AG09309 (cell line): ENCODE measurements at regions not wholly inside any gene's neighbourhood (a gene's known extent, or its start where the extent isn't known, plus 50 kb on each side); places are given as distances from the start of the nearest gene placed in this dataset.
"Not testable (repeated sequence)": the region's sequence is repeated elsewhere in the genome, so short reads cannot be mapped to it uniquely, and the experiment has no call there.

Experiments
- DNase-seq: peaks from one replicate; pipeline ENCODE4 v3.0.0-alpha.2; 2010; ENCODE audit warnings: low read depth
- H3K4me3 ChIP-seq: 2 replicates; pipeline ENCODE4 v1.5.1; 2011; ENCODE audit warnings: mild to moderate bottlenecking, low read depth, low read length, moderate library complexity; ENCODE audit not compliant: control insufficient read depth
- TF ChIP-seq, protein P1 (sequence below): IDR thresholded peaks from 2 replicates; pipeline ENCODE4 v1.5.1; 2011; ENCODE audit warnings: mild to moderate bottlenecking, low read depth, low read length, inconsistent platforms; ENCODE audit not compliant: insufficient read depth, control insufficient read depth; ENCODE audit errors: missing control alignments

DNA sequence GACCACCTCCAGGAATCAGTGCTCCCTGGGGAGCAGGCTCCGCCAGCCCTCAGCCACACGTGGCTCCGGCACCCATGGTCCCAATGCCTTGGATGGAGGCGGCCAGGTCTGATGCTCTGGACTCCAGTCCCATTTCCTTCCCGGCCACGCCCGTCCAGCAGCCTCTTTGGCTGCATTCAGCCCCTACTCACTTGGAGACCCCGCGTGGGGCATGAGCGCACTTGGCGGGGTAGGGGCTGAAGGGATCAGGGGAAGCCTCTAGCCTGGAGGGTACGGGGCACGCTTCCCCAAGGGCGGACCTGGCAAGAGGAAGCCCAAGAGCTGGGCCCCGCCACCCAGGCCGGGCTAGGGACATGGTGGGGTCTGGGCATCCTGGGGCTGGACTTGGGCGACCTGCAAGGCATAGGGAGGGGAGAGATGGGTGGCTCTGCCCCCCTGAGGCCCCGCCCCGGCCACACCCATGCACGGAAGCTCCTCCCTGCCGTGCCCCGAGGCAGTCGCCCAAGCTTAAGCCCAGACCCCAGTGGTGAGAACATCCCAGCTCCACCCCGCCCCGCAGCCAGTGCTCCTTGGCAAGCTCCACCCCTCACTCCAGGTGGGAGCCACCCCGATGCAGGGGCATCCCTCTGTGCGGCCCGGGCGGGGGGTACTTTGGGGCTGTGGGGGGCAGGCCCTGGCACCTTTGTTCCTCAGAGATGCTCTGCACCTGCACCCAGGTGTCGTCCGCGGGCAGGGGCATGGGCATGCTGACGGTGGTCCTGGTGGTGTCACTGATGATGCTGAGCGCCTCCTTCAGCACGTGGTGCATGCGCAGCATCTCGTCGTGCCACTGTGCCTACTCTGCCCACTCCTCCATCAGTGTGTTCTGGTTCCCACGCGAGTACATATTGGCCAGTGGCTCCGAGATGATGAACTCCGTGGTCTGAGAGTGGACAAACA, 163.5 kb downstream of the GOLGA6L4 start:
- no peak for DNase-seq
- TF ChIP-seq, protein P1, sequence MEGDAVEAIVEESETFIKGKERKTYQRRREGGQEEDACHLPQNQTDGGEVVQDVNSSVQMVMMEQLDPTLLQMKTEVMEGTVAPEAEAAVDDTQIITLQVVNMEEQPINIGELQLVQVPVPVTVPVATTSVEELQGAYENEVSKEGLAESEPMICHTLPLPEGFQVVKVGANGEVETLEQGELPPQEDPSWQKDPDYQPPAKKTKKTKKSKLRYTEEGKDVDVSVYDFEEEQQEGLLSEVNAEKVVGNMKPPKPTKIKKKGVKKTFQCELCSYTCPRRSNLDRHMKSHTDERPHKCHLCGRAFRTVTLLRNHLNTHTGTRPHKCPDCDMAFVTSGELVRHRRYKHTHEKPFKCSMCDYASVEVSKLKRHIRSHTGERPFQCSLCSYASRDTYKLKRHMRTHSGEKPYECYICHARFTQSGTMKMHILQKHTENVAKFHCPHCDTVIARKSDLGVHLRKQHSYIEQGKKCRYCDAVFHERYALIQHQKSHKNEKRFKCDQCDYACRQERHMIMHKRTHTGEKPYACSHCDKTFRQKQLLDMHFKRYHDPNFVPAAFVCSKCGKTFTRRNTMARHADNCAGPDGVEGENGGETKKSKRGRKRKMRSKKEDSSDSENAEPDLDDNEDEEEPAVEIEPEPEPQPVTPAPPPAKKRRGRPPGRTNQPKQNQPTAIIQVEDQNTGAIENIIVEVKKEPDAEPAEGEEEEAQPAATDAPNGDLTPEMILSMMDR = no peak
- no peak overlapping the region for H3K4me3 ChIP-seq

DNA sequence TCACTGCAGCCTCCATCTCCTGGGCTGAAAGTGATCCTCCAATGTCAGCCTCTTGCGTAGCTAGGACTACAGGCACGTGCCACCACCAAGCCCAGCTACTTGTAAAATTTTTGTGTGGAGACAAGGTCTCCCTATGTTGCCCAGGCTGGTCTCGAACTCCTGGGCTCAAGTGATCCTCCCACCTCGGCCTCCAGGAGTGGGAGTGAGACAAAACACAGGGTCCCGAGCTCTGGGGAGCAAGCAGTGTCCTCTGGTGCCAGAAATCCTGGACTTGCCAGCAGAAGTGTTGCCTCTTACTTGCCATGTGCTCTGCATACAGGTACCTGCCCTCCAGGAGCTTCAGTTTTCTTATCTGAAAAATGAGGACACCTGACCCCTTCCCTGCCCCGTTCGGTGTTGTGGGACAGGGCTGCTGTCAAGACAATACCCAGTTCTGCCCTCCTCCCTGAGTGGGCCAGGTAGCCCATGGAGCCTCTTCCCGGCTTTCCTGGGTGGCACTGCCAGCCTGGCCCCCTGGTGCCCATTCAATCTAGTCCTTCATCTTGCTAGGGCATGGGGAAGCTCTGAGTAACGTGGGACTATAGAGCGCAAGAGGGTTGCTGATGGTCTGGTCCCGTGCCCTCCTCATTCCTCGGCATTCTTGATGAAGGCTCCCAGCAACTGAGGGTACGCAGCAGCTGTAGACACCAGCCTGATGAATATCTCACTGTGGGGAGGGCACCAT, 164.6 kb downstream of the GOLGA6L4 start:
- no peak for DNase-seq
- TF ChIP-seq, protein P1 = no peak
- no peak overlapping the region for H3K4me3 ChIP-seq

DNA sequence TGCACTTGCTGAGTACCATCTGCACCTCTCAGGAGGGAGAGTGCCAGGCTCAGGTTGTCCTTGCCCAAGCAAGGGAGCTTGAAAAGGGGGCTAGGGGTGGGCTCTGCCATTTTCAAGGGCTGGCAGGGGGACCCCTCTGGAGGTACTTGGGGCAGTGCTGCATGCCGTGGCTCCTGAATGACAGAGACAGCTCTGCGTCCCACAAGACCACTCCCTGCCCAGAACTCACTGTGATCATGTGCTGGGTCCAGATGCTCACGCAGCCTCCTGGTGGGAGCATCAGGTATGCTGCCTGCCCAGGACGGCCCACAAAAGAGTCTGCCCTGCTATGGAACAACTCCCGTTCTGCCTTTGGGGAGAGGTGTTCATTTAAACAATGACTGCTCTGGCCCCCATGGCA, 165.2 kb downstream of the GOLGA6L4 start:
- TF ChIP-seq, protein P1 = no peak
- no peak overlapping the region for H3K4me3 ChIP-seq
- DNase-seq = no peak

DNA sequence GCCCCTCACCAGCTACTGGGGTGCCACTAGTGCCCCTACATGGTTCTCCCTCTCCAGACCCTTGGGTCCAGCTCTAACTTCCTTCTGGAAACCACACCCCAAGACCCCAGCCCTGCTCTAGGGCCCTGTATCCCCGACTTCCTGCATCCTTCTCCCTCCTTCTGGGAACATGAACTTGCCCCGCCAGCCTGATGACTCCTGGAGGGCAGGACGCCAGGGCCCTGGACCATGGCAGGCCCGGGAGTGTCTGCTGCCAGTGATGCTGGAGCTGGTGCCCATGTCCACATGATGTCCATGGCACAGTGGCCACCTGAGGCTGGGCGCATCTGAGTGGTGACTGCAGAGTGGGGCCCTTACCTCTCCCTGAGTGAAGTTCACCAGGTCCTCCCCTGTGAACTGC, 165.9 kb downstream of the GOLGA6L4 start:
- not testable (repeated sequence) for DNase-seq

DNA sequence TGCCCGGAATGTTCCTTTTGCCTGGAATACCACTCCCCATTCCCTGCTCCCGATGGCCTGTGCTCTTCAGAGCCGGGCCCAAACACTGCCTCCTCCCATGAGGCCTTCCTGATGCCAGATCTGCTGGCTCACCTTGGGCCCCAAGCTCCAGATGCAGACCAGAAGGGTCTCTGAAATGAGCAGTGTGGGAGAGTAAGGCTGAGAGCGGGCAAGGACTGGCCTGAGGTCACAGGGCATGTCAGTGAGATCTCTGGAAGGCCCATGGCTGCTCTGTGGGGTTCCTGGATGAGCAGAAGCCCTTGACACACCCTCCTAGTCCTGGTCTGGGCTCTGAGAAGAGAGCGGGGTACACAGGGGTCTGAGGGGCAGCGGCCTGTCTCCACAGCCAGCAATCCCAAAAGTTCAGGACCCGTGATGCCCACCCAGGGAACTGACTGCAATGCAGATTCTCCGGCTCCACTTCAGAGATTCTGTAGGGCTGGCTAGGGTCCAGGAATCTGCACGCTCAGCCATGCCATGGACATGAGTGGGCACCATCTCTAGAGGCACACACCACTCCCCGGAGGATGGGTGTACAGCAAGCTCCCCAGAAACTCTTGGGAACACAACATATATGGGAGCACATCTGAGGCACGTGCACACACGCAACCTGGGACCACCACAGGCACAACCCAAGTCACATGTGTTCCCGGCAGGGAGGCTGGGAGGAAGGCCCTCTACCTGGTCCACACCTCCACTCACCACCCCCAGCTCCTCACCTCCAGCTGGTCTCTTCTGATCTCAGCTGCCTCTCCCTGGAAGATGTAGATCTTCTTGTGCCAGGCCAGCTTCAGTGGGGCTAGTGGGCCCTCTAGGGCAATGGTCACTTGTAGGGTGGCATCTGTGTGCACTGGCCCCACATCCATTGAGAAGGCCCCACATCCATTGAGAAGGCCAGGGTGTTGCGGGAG, 166.6 kb downstream of the GOLGA6L4 start:
- not testable (repeated sequence) for H3K4me3 ChIP-seq, DNase-seq

More for the DNA sequence above, 165.9 kb downstream of the GOLGA6L4 start:
- not testable (repeated sequence) for H3K4me3 ChIP-seq

- TF ChIP-seq, protein P1 = no peak
- no peak for DNase-seq
- no peak overlapping the region for H3K4me3 ChIP-seq
Observed at GRCh38 chr15:84402856-84403608, 167.5 kb downstream of the GOLGA6L4 start.

DNA sequence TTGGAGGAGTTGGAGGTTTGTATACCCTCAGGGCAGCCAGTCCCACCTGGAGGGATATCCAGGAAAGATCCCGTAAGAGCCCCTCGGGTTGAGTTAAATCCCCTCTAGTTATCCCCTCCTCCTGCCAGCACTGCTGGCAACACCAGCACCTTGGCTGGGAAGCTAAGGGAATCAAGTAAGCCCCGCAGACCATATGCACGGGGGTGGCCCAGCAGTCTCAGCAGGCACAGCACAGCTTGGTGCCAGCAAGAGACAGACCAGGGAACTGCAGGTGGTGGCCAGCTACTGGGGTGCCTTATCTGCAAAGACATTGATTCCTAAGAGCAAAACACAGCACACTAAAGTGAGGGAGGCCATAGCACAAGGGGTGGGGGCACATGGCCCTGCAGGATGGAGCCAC, 173.8 kb downstream of the GOLGA6L4 start:
- not testable (repeated sequence) for H3K4me3 ChIP-seq, DNase-seq

DNA sequence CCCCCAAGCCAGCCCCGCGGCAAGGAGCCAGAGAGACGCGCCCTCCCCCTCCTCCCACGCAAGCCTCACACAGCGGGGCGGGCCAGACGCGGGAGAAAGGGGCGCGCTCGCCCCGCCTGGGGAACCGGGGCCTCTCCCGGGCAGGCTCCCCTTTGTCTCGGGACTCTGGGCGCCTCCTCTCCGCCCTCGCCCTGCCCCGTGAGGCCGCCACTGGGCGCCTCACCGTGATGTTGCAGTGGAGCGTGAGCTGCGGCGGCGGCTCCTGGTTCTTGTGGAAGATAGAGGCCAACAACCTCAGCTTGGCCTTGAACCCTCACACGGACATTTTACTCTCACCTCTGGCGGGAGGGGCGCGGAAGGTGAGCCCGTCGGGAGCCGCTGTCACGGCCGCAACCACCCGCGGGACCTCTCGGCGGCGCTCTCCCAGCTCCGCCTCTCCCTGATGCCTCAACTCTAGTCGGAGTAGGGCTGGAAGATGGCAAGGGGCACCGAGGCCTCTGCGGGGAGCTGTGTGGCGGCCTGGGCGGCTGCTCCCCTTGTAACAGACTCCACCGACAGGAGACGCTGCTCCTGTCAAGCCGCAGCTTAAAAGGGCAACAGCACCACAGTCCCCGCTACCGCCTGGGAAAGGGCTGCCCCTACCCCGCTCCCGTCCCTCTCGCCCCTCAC, 179.2 kb upstream of the ZSCAN2 start:
- H3K4me3 ChIP-seq, DNase-seq: not testable (repeated sequence)

DNA sequence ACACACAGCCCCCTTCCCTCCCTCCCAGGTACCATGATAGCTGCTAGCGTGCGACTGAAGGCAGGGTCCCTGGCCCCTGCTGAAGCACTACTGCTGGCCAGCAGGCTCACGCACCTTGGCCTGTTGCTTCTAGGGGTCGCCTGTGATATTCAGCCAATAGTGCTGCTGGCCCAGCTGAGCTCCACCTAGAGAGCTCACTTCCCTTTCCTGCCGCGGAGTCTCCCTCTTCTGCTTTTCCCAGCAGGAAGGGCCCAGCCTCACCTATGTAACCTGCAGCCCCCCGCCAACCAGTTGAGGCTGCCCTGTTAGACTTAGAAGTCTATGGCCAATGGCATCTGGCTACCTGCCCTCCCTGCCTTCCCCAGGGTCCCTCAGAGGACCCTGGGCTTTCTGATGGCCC, 175.5 kb upstream of the ZSCAN2 start:
- not testable (repeated sequence) for H3K4me3 ChIP-seq, DNase-seq

- DNase-seq, H3K4me3 ChIP-seq: not testable (repeated sequence)
Observed at GRCh38 chr15:84473305-84473877, 127.4 kb upstream of the ZSCAN2 start.
